Calu3 (cell line): ENCODE measurements at regions not wholly inside any gene's neighbourhood (a gene's known extent, or its start where the extent isn't known, plus 50 kb on each side); places are given as distances from the start of the nearest gene placed in this dataset.

Experiments used
- BruUV-seq: library from RNA; stranded (reverse); fragments of 400-500 nt; replicated peaks from 2 replicates; lab custom pipeline; 2021; lab: Mats Ljungman, UMichigan
- CTCF ChIA-PET: fragments of 300-600 bp; sonication (Branson Sonifier 250); formaldehyde crosslinking; loops from one replicate; lab custom pipeline; 2022; ENCODE audit warnings: antibody characterized with exemption; lab: Charles Lee
- DNase-seq: peaks from one replicate; pipeline ENCODE4 v3.0.0; 2022
- H3K27ac Mint-ChIP-seq: one replicate; pipeline ENCODE4 v1.8.0; 2022; ENCODE audit warnings: mixed read lengths; ENCODE audit not compliant: unreplicated experiment
- H3K27me3 Mint-ChIP-seq: one replicate; pipeline ENCODE4 v1.8.0; 2022; ENCODE audit warnings: mixed read lengths; ENCODE audit not compliant: unreplicated experiment
- H3K36me3 Mint-ChIP-seq: one replicate; pipeline ENCODE4 v1.8.0; 2022; ENCODE audit warnings: mild to moderate bottlenecking, moderate library complexity, mixed read lengths; ENCODE audit not compliant: insufficient read depth, unreplicated experiment
- H3K4me1 Mint-ChIP-seq: one replicate; pipeline ENCODE4 v1.8.0; 2022; ENCODE audit warnings: mild to moderate bottlenecking, low read depth, mixed read lengths; ENCODE audit not compliant: unreplicated experiment
- H3K4me3 Mint-ChIP-seq: one replicate; pipeline ENCODE4 v1.8.0; 2022; ENCODE audit warnings: mild to moderate bottlenecking, low read depth, moderate library complexity, mixed read lengths; ENCODE audit not compliant: unreplicated experiment
- H3K9me3 Mint-ChIP-seq: one replicate; pipeline ENCODE4 v1.8.0; 2022; ENCODE audit warnings: low read depth, mixed read lengths; ENCODE audit not compliant: unreplicated experiment
- intact Hi-C: fragments of 100-400 bp; cut with micrococcal nuclease; formaldehyde crosslinking; loops from one replicate; pipeline ENCODE4 v1.10.0; 2022; ENCODE audit not compliant: unreplicated experiment
- TF ChIP-seq, protein P1 (sequence below): fragments of 200-600 bp; IDR thresholded peaks from one replicate; pipeline ENCODE4 v1.8.0; 2022; ENCODE audit warnings: antibody characterized with exemption; ENCODE audit not compliant: unreplicated experiment

DNA sequence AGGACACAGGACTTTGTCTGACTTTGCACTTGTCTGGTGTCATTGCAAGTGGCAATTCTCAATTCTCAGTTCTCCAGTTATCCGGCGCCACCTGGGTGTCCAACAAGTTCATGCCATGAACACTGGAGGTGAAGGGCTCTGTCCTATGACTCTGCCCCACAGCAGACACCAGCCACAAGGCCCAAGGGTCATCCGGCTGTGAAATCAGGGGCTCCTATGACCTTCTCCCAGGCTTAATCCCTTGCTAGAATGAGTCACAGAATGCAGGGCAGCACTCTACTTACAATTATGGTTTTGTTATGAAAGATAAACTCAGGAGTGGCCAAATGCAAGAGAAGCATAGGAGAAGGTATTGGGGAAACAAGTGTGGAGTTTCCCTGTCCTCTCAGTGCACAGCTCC, 392.0 kb downstream of the GADD45G start:
- H3K27me3 Mint-ChIP-seq, result peaks cover 1% of the 10 kb centered on the region
- H3K9me3 Mint-ChIP-seq, result no peaks in the 10 kb centered on the region
- no TSS peak for BruUV-seq
- no peaks in the 10 kb centered on the region for H3K36me3 Mint-ChIP-seq
- no peaks in the 10 kb centered on the region for H3K4me1 Mint-ChIP-seq
- intact Hi-C loops, result loop anchor here (1.0 kb wide), 1 partner anchor 393 kb away; no protein-coding TSS in a partner anchor
- DNase-seq, result peak; percentile 4
- TF ChIP-seq, protein P1, sequence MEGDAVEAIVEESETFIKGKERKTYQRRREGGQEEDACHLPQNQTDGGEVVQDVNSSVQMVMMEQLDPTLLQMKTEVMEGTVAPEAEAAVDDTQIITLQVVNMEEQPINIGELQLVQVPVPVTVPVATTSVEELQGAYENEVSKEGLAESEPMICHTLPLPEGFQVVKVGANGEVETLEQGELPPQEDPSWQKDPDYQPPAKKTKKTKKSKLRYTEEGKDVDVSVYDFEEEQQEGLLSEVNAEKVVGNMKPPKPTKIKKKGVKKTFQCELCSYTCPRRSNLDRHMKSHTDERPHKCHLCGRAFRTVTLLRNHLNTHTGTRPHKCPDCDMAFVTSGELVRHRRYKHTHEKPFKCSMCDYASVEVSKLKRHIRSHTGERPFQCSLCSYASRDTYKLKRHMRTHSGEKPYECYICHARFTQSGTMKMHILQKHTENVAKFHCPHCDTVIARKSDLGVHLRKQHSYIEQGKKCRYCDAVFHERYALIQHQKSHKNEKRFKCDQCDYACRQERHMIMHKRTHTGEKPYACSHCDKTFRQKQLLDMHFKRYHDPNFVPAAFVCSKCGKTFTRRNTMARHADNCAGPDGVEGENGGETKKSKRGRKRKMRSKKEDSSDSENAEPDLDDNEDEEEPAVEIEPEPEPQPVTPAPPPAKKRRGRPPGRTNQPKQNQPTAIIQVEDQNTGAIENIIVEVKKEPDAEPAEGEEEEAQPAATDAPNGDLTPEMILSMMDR, result no peak
- H3K4me3 Mint-ChIP-seq, result no peak overlapping the region
- CTCF ChIA-PET, result no interaction called here
- no peak overlapping the region for H3K27ac Mint-ChIP-seq

DNA sequence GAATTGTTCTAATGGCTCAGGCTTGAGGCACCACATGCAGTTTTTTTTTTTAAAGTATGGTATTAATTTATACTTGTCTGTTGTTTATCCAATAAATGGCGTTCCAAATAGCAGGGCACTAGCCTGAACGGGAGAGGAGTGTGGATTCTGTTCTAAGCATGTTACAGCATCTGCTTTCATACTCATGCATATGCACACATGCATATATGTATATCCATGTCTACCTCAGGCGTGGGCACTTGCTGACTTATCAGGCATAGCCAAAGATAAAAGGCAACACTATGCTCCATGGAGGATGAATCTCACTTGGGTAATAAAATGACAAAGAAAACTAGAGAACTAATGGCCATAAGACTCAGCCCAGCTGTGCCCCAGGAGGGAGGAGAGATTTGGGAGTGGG, 393.8 kb downstream of the GADD45G start:
- TF ChIP-seq, protein P1, result no peak
- DNase-seq, result no peak
- Mint-ChIP-seq H3K36me3 (no peaks in the 10 kb centered on the region), H3K27ac (no peak overlapping the region), H3K27me3 (no peaks in the 10 kb centered on the region), H3K9me3 (no peaks in the 10 kb centered on the region), H3K4me3 (no peak overlapping the region), H3K4me1 (no peaks in the 10 kb centered on the region)
- intact Hi-C loops, result no loop called here
- CTCF ChIA-PET, result interaction anchor here (0.9 to 1.8 kb wide), 2 partner anchors 104 to 396 kb away, joined by 3 to 7 read pairs; no protein-coding TSS in a partner anchor
- no TSS peak for BruUV-seq

DNA sequence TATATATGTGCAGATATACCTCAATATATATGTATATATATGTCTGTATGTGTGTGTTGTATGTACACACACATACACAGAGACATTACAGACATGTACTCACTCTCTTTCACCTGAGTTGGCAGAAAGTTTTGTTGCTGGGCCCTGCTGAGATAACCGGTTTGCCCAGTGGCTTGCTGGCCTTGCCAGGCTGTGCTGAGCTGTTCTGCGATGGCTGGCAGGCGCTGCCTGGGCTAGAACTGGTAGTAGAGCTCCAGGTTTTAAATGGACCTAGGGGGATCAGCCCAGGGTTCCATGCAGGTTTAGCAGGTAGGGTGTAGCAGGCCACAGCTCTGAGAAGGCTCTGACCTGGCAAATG, 394.3 kb downstream of the GADD45G start:
- H3K9me3 Mint-ChIP-seq, result no peaks in the 10 kb centered on the region
- H3K27me3 Mint-ChIP-seq, result no peaks in the 10 kb centered on the region
- intact Hi-C loops, result no loop called here
- TF ChIP-seq, protein P1, result no peak
- peak; percentile 66 for DNase-seq
- H3K27ac Mint-ChIP-seq, result no peak overlapping the region
- no TSS peak for BruUV-seq
- H3K4me3 Mint-ChIP-seq, result peak overlapping the region; percentile 26
- CTCF ChIA-PET, result interaction anchor here (0.6 to 1.8 kb wide), 3 partner anchors 11 to 396 kb away, joined by 3 to 7 read pairs (median 3); no protein-coding TSS in a partner anchor
- H3K4me1 Mint-ChIP-seq, result no peaks in the 10 kb centered on the region
- H3K36me3 Mint-ChIP-seq, result no peaks in the 10 kb centered on the region

DNA sequence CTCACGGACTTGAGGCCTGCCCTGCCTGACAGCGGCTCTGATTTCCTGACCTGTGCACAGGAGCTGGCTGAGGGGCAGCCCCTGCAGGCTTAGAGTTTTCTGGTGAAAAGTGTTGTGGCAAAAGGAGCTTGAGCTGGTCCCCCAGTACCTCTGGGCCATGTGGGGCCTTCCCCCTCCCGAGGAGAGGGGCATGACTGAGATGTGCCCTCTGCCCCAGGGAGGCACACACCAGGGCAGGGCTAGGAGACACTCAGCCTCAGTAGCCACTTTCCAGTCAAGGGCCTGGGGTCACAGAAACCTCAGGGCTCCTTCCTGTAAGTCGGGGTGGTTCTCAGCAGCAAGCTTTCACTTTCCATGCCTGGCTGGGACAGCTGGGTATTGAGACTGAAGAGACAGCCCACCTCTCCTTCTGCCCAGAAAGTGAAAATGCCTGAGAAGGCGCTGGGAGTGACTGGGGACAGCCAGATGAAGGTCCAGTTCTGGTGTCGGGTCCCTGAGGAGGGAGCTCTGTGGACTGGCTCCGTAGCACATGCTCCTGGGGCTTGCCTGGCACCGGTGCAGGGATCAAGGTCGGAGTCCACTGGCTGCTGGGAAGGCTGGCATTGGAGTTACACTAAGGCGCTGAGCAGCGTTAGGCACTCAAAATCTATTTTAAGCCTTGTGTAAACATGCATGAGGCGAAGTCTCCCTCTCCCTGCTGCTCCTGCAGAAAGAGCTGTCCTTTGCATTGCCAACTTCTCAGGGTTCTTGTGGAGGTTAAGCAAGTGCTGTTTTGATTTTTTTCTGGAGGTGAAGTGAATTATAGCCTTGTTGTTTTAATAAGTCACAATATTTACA, 394.9 kb downstream of the GADD45G start:
- BruUV-seq, result no TSS peak
- TF ChIP-seq, protein P1, result no peak
- Mint-ChIP-seq H3K27ac (no peak overlapping the region), H3K9me3 (no peaks in the 10 kb centered on the region), H3K4me3 (peak overlapping the region; percentile 26), H3K36me3 (no peaks in the 10 kb centered on the region), H3K27me3 (no peaks in the 10 kb centered on the region), H3K4me1 (no peaks in the 10 kb centered on the region)
- intact Hi-C loops, result no loop called here
- CTCF ChIA-PET, result interaction anchor here (0.6 to 1.8 kb wide), 5 partner anchors 11 to 406 kb away, joined by 3 to 7 read pairs (median 3); no protein-coding TSS in a partner anchor
- DNase-seq, result peak; percentile 15
